Hepatocyte (in vitro differentiated cells): ENCODE measurements at regions not wholly inside any gene's neighbourhood (a gene's known extent, or its start where the extent isn't known, plus 50 kb on each side); places are given as distances from the start of the nearest gene placed in this dataset.

Experiments used
- EZH2 ChIP-seq: fragments of 200-600 bp; sonication (generic); IDR thresholded peaks from 2 replicates; pipeline ENCODE4 v1.6.1; 2016; ENCODE audit warnings: antibody characterized with exemption, mild to moderate bottlenecking, borderline replicate concordance
- EZH2phosphoT487 ChIP-seq: fragments of 200-600 bp; sonication (generic); IDR thresholded peaks from one replicate; pipeline ENCODE4 v1.6.1; 2018; ENCODE audit warnings: antibody characterized with exemption, mild to moderate bottlenecking, low read depth, moderate library complexity; ENCODE audit not compliant: unreplicated experiment, severe bottlenecking
- TF ChIP-seq, protein P1 (sequence below): fragments of 200-600 bp; sonication (generic); IDR thresholded peaks from 2 replicates; pipeline ENCODE4 v1.5.1; 2016; ENCODE audit warnings: antibody characterized with exemption, mild to moderate bottlenecking; ENCODE audit not compliant: poor library complexity

- TF ChIP-seq EZH2, result no peak
- TF ChIP-seq, protein P1, sequence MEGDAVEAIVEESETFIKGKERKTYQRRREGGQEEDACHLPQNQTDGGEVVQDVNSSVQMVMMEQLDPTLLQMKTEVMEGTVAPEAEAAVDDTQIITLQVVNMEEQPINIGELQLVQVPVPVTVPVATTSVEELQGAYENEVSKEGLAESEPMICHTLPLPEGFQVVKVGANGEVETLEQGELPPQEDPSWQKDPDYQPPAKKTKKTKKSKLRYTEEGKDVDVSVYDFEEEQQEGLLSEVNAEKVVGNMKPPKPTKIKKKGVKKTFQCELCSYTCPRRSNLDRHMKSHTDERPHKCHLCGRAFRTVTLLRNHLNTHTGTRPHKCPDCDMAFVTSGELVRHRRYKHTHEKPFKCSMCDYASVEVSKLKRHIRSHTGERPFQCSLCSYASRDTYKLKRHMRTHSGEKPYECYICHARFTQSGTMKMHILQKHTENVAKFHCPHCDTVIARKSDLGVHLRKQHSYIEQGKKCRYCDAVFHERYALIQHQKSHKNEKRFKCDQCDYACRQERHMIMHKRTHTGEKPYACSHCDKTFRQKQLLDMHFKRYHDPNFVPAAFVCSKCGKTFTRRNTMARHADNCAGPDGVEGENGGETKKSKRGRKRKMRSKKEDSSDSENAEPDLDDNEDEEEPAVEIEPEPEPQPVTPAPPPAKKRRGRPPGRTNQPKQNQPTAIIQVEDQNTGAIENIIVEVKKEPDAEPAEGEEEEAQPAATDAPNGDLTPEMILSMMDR, result no peak
- TF ChIP-seq EZH2phosphoT487, result no peak
Measured at GRCh38 chr6:18724056-18724455, 336.9 kb downstream of the RNF144B start.
